Endothelial cell of umbilical vein (primary cell): ENCODE measurements at regions not wholly inside any gene's neighbourhood (a gene's known extent, or its start where the extent isn't known, plus 50 kb on each side); places are given as distances from the start of the nearest gene placed in this dataset.

ENCODE experiments used
- BruUV-seq: library from RNA; stranded (reverse); fragments of 400-500 nt; replicated peaks from 2 replicates; lab custom pipeline; 2021; lab: Mats Ljungman, UMichigan
- CTCF ChIA-PET: fragments of 300-600, 350-600 bp; sonication (Branson Sonifier 250); formaldehyde crosslinking; loops from one replicate; lab custom pipeline; 2021; ENCODE audit warnings: antibody characterized with exemption, inconsistent platforms; lab: Charles Lee
- POLR2A ChIA-PET: fragments of 300-600, 350-600 bp; sonication (Branson Sonifier 250); formaldehyde crosslinking; loops from one replicate; lab custom pipeline; 2021; ENCODE audit warnings: antibody characterized with exemption, inconsistent platforms; lab: Charles Lee
- DNase-seq: peaks from one replicate; pipeline ENCODE4 v3.0.0-alpha.2; 2011; ENCODE audit warnings: low read depth, low spot score
- FAIRE-seq: peaks from 2 replicates; lab custom pipeline; 2011; peaks lifted over from hg19 to GRCh38; lab: Jason Lieb, UNC
- H2AFZ ChIP-seq: 2 replicates; pipeline ENCODE4 v1.6.0; 2012; ENCODE audit warnings: low read depth, low read length, control low read depth, inconsistent platforms
- H3K27ac ChIP-seq: 2 replicates; pipeline ENCODE4 v1.5.1; 2011; ENCODE audit warnings: low read depth, mild to moderate bottlenecking, control low read depth, low read length, moderate library complexity; ENCODE audit not compliant: insufficient read depth
- H3K27me3 ChIP-seq, 2 experiments: 2 replicates each; pipeline versions ENCODE4 v1.6.0 to v1.6.1; 2011; ENCODE audit warnings: low read length in 2 of 2, mixed read lengths in 1 of 2; ENCODE audit not compliant: control insufficient read depth in 2 of 2, insufficient read depth in 2 of 2
- H3K36me3 ChIP-seq, 2 experiments: 2 replicates in 1 of 2; 3 replicates in 1 of 2; pipeline ENCODE4 v1.5.1; 2011; ENCODE audit warnings: low read length in 2 of 2, mild to moderate bottlenecking in 1 of 2, moderate library complexity in 1 of 2; ENCODE audit not compliant: control insufficient read depth in 2 of 2, insufficient read depth in 2 of 2; ENCODE audit errors: extremely low read depth in 1 of 2
- H3K4me1 ChIP-seq: 3 replicates; pipeline ENCODE4 v1.5.1; 2011; ENCODE audit warnings: mild to moderate bottlenecking, low read length; ENCODE audit not compliant: control insufficient read depth, insufficient read depth; ENCODE audit errors: extremely low read depth
- H3K4me2 ChIP-seq: 2 replicates; pipeline ENCODE4 v1.6.1; 2011; ENCODE audit warnings: low read length, control low read depth, mixed read lengths; ENCODE audit not compliant: insufficient read depth
- H3K4me3 ChIP-seq, 3 experiments: fragments of 200-600 bp in 1 of 3; sonication (generic), shearing (Covaris generic) in 1 of 3; replicated peaks in 1 of 3; 2 replicates each; pipeline ENCODE4 v1.5.1; 2011 to 2016; ENCODE audit warnings: control low read depth in 3 of 3, low read length in 3 of 3, mild to moderate bottlenecking in 2 of 3, inconsistent platforms in 1 of 3, low read depth in 1 of 3, moderate library complexity in 1 of 3; ENCODE audit not compliant: insufficient read depth in 1 of 3
- H3K79me2 ChIP-seq: 2 replicates; pipeline ENCODE4 v1.6.0; 2012; ENCODE audit warnings: low read length, inconsistent platforms; ENCODE audit not compliant: control insufficient read depth, insufficient read depth
- H3K9ac ChIP-seq: replicated peaks from 2 replicates; pipeline ENCODE3; 2011; ENCODE audit warnings: low read length, control low read depth; ENCODE audit not compliant: insufficient read depth; ENCODE audit errors: extremely low read depth
- H3K9me1 ChIP-seq: replicated peaks from 3 replicates; pipeline ENCODE4 v1.6.0; 2011; ENCODE audit warnings: mild to moderate bottlenecking, low read length; ENCODE audit not compliant: control insufficient read depth, insufficient read depth; ENCODE audit errors: extremely low read depth
- H3K9me3 ChIP-seq: replicated peaks from 2 replicates; pipeline ENCODE4 v1.5.1; 2012; ENCODE audit warnings: low read length, inconsistent platforms; ENCODE audit not compliant: control insufficient read depth, insufficient read depth
- H4K20me1 ChIP-seq: replicated peaks from 2 replicates; pipeline ENCODE3; 2011; ENCODE audit warnings: mild to moderate bottlenecking, low read length; ENCODE audit not compliant: control insufficient read depth, insufficient read depth; ENCODE audit errors: extremely low read depth
- EZH2 ChIP-seq: IDR thresholded peaks from 2 replicates; pipeline ENCODE4 v1.6.1; 2012; ENCODE audit warnings: borderline replicate concordance, low read depth, mild to moderate bottlenecking, moderate library complexity, low read length, inconsistent platforms; ENCODE audit not compliant: severe bottlenecking
- FOS ChIP-seq: IDR thresholded peaks from 2 replicates; pipeline ENCODE4 v1.6.1; 2011; ENCODE audit warnings: mild to moderate bottlenecking, low read length, moderate library complexity, borderline replicate concordance; ENCODE audit not compliant: insufficient read depth
- GATA2 ChIP-seq: IDR thresholded peaks from 2 replicates; pipeline ENCODE4 v1.7.0; 2011; ENCODE audit warnings: low read depth, mild to moderate bottlenecking, moderate library complexity, mixed read lengths, low read length; ENCODE audit not compliant: insufficient read length, insufficient read depth
- JUN ChIP-seq: IDR thresholded peaks from 2 replicates; pipeline ENCODE4 v1.6.1; 2011; ENCODE audit warnings: borderline replicate concordance, low read depth; ENCODE audit not compliant: insufficient read length, insufficient read depth
- MYC ChIP-seq: IDR thresholded peaks from one replicate; pipeline ENCODE4 v1.6.1; 2011; ENCODE audit warnings: mild to moderate bottlenecking, low read depth, low read length
- POLR2A ChIP-seq: IDR thresholded peaks from 2 replicates; pipeline ENCODE4 v1.6.1; 2012; ENCODE audit warnings: low read depth, mild to moderate bottlenecking, control low read depth, low read length
- POLR2AphosphoS5 ChIP-seq: IDR thresholded peaks from 2 replicates; pipeline ENCODE4 v1.6.1; 2012; ENCODE audit warnings: low read depth, mild to moderate bottlenecking, control low read depth, low read length, moderate library complexity; ENCODE audit not compliant: insufficient read depth
- dilution Hi-C: fragments of 300-500 bp; cut with MboI; formaldehyde crosslinking; loops from one replicate; pipeline ENCODE4 v1.15.0; 2019; ENCODE audit warnings: low sequenced_read_pairs; ENCODE audit not compliant: extremely low pct_ligation_motif_present
- intact Hi-C: fragments of 100-400 bp; cut with micrococcal nuclease; formaldehyde crosslinking; loops from one replicate; pipeline ENCODE4 v1.10.0; 2022
- TF ChIP-seq, protein P1 (sequence below): IDR thresholded peaks from 2 replicates; pipeline ENCODE4 v1.6.1; 2011; ENCODE audit not compliant: insufficient read depth, insufficient read length
- TF ChIP-seq, protein P2 (sequence below), 2 donors: IDR thresholded peaks; 1 replicate in 1 of 2; 2 replicates in 1 of 2; pipeline ENCODE4 v1.5.1; 2011; ENCODE audit warnings: low read length in 2 of 2, mild to moderate bottlenecking in 2 of 2, moderate library complexity in 2 of 2, control low read depth in 1 of 2, inconsistent platforms in 1 of 2, low read depth in 1 of 2; ENCODE audit not compliant: insufficient read depth in 1 of 2; ENCODE audit errors: extremely low read depth in 1 of 2

DNA sequence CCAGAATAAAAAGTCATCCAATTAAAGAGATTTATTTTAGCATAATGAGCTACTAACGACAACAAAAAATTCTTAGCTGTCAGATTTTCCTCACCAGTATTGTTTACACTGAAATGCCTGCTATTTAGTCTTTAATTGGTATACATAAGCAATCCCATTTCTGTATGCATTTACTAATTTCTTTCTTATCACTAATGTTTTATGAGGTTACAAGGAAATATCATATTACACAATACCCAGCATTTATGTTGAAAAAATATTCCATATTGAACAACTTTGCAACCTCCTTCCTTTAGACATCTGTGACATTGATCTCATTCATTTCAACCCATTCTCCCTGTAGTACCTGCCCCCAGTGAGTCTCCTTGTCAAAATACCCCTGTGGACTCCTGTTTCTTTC lies 135.4 kb downstream of the SLITRK6 start:
- Histone ChIP-seq H3K4me1 (no peaks in the 10 kb centered on the region), H3K27me3 (no peaks in the 10 kb centered on the region), H3K4me2 (no peak overlapping the region), H2AFZ (no peak overlapping the region), H3K36me3 (no peaks in the 10 kb centered on the region), H3K9me3 (peaks cover 3% of the 10 kb centered on the region), H3K9me1 (no peaks in the 10 kb centered on the region), H4K20me1 (no peaks in the 10 kb centered on the region), H3K79me2 (no peaks in the 10 kb centered on the region), H3K27ac (no peak overlapping the region), H3K9ac (no peak overlapping the region), H3K4me3 (no peak overlapping the region)
- POLR2A ChIA-PET, result no interaction called here
- dilution Hi-C loops (no loop called here), intact Hi-C loops (no loop called here)
- BruUV-seq, result no TSS peak
- no peak for DNase-seq
- FAIRE-seq, result no peak
- TF ChIP-seq, protein P1, sequence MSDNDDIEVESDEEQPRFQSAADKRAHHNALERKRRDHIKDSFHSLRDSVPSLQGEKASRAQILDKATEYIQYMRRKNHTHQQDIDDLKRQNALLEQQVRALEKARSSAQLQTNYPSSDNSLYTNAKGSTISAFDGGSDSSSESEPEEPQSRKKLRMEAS, result no peak
- no peak for TF ChIP-seq EZH2
- CTCF ChIA-PET, result no interaction called here

DNA sequence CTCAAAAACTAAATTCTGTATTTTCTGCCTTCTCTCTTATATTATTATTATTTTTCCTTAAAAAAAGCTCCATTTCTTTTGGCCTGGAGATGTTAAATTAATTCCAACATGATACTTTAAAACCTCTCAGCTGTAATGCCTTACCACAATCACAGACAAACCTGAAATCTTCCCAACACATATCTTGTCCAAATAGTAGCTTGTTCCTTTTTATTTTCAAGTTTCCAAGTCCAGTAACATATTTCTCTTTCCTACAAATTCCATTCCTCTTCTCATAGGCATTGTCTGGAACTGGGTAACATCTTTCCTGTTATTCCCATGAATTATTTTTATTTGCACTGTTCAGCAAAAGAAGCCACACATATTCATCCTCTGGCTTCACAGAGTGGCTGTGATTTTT lies 137.0 kb downstream of the SLITRK6 start:
- FAIRE-seq (no peak), DNase-seq (no peak)
- H3K9ac ChIP-seq, result no peak overlapping the region
- BruUV-seq, result no TSS peak
- ChIA-PET POLR2A (no interaction called here), CTCF (no interaction called here)
- H3K27me3 ChIP-seq, result no peaks in the 10 kb centered on the region
- no peaks in the 10 kb centered on the region for H3K9me1 ChIP-seq
- peaks cover 3% of the 10 kb centered on the region for H3K9me3 ChIP-seq
- no peaks in the 10 kb centered on the region for H3K79me2 ChIP-seq
- TF ChIP-seq, protein P2, sequence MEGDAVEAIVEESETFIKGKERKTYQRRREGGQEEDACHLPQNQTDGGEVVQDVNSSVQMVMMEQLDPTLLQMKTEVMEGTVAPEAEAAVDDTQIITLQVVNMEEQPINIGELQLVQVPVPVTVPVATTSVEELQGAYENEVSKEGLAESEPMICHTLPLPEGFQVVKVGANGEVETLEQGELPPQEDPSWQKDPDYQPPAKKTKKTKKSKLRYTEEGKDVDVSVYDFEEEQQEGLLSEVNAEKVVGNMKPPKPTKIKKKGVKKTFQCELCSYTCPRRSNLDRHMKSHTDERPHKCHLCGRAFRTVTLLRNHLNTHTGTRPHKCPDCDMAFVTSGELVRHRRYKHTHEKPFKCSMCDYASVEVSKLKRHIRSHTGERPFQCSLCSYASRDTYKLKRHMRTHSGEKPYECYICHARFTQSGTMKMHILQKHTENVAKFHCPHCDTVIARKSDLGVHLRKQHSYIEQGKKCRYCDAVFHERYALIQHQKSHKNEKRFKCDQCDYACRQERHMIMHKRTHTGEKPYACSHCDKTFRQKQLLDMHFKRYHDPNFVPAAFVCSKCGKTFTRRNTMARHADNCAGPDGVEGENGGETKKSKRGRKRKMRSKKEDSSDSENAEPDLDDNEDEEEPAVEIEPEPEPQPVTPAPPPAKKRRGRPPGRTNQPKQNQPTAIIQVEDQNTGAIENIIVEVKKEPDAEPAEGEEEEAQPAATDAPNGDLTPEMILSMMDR (IDR thresholded peaks at IDR 0.05; ENCODE audit: extremely low read depth in 1 of 2, insufficient read depth in 1 of 2, low read depth in 1 of 2, low read length in 2 of 2), result no peak
- TF ChIP-seq GATA2, result no peak
- TF ChIP-seq EZH2, result no peak
- no peak for TF ChIP-seq POLR2AphosphoS5
- no peak for TF ChIP-seq FOS
- TF ChIP-seq POLR2A, result no peak
- TF ChIP-seq MYC, result no peak
- no peak for TF ChIP-seq JUN
- TF ChIP-seq, protein P1, result no peak
- no peaks in the 10 kb centered on the region for H3K4me1 ChIP-seq
- no peak overlapping the region for H3K27ac ChIP-seq
- H3K4me3 ChIP-seq, result no peak overlapping the region
- no peaks in the 10 kb centered on the region for H3K36me3 ChIP-seq
- H3K4me2 ChIP-seq, result no peak overlapping the region
- intact Hi-C loops, result no loop called here
- dilution Hi-C loops, result no loop called here
- H4K20me1 ChIP-seq, result no peaks in the 10 kb centered on the region
- H2AFZ ChIP-seq, result no peak overlapping the region
